K562 (cell line): ENCODE measurements at regions not wholly inside any gene's neighbourhood (a gene's known extent, or its start where the extent isn't known, plus 50 kb on each side); places are given as distances from the start of the nearest gene placed in this dataset.

Source experiments
- HDGF ChIP-seq: fragments of 450-650 bp; IDR thresholded peaks from 2 replicates; pipeline ENCODE4 v1.6.1; 2016
- NFRKB ChIP-seq: fragments of 450-650 bp; IDR thresholded peaks from 2 replicates; pipeline ENCODE4 v1.6.1; 2016; ENCODE audit warnings: low read depth
- POLR2A ChIP-seq: fragments of 450-650 bp; conservative IDR thresholded peaks from 2 replicates; pipeline ENCODE4 v1.6.1; 2016
- ZNF707 ChIP-seq: fragments of 250-450 bp; sonication (Bioruptor Pico); conservative IDR thresholded peaks from 2 replicates; pipeline ENCODE4 v1.8.0; 2022; ENCODE audit warnings: inconsistent platforms, mild to moderate bottlenecking, moderate library complexity

DNA sequence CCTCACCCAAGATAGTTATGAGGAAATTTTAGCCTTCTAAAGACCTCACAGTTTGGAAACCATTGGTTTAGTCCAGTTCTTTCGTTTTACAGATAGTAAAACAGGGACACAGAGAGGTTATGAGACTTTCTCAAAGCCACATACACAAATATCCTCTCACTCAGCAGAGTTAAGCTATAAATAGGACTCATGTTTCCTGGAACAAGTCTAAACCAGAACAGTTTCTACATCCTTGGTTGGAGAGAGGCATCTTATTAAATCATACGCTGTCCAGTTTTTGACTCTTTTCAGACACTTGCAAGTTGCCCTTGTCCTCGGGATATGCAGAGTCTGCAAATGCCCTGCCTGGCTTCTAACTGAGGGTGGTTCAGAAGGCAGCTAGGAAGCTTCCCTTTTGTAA is 462.1 kb upstream of the DEPDC1 start:
- TF ChIP-seq HDGF (no peak), ZNF707 (CRISPR knock-in tag) (no peak), NFRKB (no peak), POLR2A (no peak)
